OCI-M1 (cell line): ENCODE measurements at regions not wholly inside any gene's neighbourhood (a gene's known extent, or its start where the extent isn't known, plus 50 kb on each side); places are given as distances from the start of the nearest gene placed in this dataset.

Source experiments
- DNase-seq: peaks from one replicate; lab custom pipeline; 2025; lab: John Stamatoyannopoulos, UW

GRCh38 chr6:25181923-25182322 is 97.3 kb upstream of the CARMIL1 start:
- no peak for DNase-seq

DNA sequence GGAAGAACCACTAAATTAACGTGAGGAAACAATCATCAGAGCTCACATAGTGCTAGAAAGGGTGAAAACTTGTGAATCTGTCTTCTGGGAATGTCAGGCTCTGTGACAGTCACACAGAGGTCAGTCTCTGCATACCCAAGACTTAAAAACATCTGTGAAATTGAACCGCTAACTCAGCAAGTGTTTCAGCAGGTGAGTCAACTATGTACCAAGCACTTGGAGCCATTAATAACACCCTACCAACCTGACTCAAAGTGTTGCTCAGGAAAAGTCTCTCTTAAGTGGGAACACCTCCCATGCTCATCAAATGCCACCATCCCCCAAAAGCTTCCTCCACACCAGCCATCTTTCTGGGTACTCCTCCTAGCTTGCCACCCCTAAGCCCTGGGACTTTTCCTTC is 92.3 kb upstream of the CARMIL1 start:
- DNase-seq, result no peak

GRCh38 chr6:25188232-25188631 is 90.9 kb upstream of the CARMIL1 start:
- DNase-seq, result no peak

- DNase-seq, result no peak
These were observed 86.3 kb upstream of the CARMIL1 start for GRCh38 chr6:25192590-25193459.

GRCh38 chr6:25193460-25194171 is 85.6 kb upstream of the CARMIL1 start:
- no peak for DNase-seq

DNA sequence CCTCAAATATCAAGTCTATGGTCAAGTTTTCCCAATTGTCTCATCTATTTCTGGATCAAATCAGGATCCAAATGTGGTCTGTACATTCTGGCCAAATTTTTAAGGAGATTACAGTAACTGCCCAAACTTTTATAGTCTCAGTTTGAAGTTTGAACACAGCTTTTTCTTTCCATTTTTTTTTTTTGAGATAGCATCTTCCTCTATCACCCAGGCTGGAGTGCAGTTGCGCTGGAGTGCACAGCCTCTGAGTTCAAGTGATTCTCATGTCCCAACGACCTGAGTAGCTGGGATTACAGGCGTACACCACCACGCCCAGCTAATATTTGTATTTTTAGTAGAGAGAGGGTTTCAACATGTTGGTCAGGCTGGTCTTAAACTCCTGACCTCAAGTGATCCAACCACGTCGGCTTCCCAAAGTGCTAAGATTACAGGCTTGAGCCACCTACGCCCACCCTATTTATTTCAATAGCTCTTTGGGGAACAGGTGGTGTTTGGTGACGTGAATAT is 84.9 kb upstream of the CARMIL1 start:
- DNase-seq, result no peak

GRCh38 chr6:25196464-25196863 is 82.7 kb upstream of the CARMIL1 start:
- DNase-seq, result no peak

DNA sequence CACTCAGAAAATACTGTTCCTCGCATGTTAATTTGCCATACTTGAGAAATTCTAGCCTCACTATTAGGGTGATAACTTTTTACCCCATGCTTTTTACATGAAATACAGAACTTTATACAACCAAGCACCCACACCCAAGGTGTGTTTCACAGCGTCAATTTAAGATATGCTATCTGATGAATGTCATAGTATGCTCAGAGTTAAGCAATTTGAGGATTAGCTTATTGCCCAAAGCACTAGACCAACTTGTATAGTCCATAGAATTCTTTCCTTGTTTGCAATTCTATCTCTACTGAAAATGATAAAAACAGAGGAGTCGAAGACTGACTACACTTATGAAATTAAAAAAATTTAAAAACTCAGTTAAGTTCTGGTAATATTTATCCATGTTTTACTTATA is 82.1 kb upstream of the CARMIL1 start:
- DNase-seq, result no peak

DNA sequence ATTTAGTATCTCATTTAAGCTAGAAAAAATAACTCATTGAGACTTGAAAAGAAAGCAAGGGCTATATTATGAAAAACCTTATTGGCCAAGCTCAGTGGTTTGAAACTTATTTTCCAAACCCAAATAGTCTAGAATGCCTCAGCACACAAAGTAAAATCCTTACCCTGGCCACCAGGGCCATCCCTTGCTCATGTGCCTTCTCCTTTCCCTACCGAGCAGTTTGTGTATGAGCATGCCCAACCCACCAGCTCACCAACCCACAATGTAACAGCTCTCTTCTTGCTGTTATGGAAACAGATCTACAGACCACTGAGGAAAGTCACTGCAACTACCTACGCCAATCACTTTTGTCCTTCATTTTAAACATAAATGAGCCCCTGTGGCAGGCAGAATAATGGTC is 79.6 kb upstream of the CARMIL1 start:
- DNase-seq, result no peak

DNA sequence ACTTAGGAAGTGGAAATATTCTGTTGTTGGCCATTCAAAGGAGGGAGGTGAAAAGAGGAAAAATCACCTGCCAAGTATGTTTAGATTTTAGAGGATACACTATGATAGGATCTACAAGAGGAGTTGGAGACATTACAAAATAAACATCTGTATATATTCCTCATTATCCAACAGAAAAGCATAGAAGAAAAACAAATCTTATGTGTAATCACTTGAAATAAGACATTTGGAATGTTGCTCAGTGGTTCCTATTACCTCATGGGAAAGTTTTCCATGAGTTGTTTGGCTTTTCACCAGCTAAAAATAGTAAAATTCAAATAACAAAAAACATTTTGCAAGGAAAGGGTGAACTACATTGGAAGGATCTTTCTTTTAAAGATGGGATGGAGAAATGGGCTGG is 76.7 kb upstream of the CARMIL1 start:
- DNase-seq, result no peak

DNA sequence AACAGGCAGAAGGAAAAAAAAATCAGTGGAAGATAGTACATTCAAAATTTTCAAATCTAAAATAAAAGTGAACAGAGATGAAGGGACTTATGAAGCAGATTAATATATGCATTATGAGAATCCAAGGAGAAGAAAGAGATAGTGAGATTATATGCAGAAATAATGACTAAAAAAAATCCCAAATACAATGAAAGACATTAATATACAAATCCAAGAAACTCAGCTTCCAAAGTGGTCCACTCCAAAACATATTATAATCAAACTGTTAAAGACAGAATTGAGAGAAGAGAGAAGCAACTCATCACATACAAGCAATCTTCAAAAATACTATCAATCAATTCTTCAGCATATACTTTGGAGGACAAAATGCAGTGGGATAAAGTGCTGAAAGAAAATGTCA is 73.5 kb upstream of the CARMIL1 start:
- no peak for DNase-seq

- DNase-seq, result peak; percentile 82
These were observed 71.6 kb upstream of the CARMIL1 start for GRCh38 chr6:25207453-25208155.

DNA sequence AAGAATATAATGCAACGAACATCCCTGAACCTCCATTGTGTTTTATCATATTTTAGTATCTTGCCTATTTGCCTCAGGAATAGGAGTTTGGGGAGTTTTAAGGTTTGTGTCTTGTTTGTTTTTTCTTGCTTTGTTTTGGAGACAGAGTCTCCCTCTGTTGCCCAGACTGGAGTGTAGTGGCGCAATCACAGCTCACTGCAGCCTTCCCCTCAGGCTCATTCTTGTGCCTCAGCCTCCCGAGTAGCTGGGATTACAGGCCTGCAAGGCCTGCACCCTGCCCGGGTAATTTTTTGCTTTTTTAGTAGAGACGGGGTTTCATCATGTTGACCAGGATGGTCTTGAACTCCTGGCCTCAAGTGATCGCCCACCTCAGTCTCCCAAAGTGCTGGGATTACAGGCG is 63.3 kb upstream of the CARMIL1 start:
- no peak for DNase-seq

DNA sequence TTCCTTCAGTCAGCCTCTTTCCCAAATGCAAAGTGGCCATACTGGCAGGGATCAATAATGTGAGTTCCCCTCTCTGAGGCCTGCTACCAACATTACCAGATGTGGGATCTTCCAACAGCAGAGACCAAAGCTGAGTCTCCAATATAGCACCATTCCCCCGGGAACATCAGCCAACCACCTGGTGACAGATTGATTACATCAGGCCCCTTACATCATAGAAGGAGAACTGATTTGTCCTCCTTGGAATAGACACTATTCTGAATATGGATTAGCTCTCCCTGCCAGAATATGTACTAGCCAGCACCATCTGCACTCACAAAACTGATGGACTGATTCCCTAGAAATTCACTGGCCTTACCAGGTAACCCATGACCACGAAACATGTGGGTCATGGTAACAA is 61.9 kb upstream of the CARMIL1 start:
- DNase-seq, result no peak

DNA sequence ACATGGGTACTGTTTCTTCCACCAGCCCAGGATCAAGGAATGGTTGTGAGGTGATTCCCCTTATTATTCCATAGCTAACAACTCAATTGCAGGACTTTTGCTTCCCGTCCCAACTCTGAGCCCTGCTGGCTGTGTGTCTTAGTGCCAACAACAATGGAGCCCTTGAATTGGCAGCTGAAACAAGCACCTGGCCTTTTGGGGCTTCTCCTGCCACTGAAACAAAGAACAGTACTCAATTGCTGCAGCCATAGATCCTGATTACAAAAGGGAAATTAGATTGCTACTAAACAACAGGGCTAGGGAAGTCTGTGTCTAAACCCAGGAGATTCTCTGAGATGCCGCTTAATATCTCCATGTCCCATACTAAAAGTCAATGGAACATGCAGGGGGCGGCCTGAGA is 61.3 kb upstream of the CARMIL1 start:
- DNase-seq, result no peak

- DNase-seq, result no peak
These were observed 60.8 kb upstream of the CARMIL1 start for GRCh38 chr6:25218346-25218745.

- no peak for DNase-seq
These were observed 59.8 kb upstream of the CARMIL1 start for GRCh38 chr6:25219216-25219916.

GRCh38 chr6:25219917-25220278 is 59.3 kb upstream of the CARMIL1 start:
- DNase-seq, result no peak

GRCh38 chr6:25220857-25221256 is 58.3 kb upstream of the CARMIL1 start:
- DNase-seq, result no peak

GRCh38 chr6:25222006-25222678 is 57.0 kb upstream of the CARMIL1 start:
- peak; percentile 52 for DNase-seq

DNA sequence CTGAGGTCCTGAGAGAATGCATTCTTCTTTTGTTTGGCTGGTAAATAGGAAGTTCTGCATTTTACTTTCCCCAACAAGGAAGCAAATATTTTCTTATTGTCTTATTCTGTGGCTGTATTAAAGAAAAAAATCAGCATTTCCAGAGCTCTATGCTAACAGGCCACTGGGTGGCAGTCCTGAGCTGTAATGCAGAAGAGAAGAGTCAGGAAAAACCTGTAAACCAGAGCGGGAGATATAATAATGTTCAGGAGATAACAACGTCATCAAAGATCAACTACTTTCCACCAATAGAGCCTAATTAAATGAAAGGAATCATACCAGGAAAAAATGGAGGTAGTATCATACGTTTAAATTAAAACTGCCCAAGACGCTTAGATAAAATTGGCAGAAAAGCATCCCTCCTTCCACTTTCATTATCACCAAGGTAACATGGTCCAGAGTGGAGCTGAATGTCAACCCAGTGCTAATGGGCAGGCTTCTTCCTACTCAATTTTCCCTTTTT is 55.6 kb upstream of the CARMIL1 start:
- peak; percentile 89 for DNase-seq
